ENCODE measurements at regions not wholly inside any gene's neighbourhood (a gene's known extent, or its start where the extent isn't known, plus 50 kb on each side); places are given as distances from the start of the nearest gene placed in this dataset.
"Not testable (repeated sequence)": the region's sequence is repeated elsewhere in the genome, so short reads cannot be mapped to it uniquely, and the experiment has no call there.

- peaks cover 3% of the 10 kb centered on the region for H3K36me3 Mint-ChIP-seq (ENCODE audit: low read depth)
- H3K4me1 Mint-ChIP-seq, result peaks cover 12% of the 10 kb centered on the region
- peaks cover 5% of the 10 kb centered on the region for H3K9me3 Mint-ChIP-seq
- no peak for DNase-seq (ENCODE audit: low read depth, low spot score)
- no peak for TF ChIP-seq CTCF (conservative IDR thresholded peaks at IDR 0.05)
- H3K4me3 Mint-ChIP-seq, result no peak overlapping the region
- no peaks in the 10 kb centered on the region for H3K27me3 Mint-ChIP-seq (ENCODE audit: low read depth)
- no peak overlapping the region for H3K27ac Mint-ChIP-seq (ENCODE audit: unreplicated experiment)
Observed at GRCh38 chr16:48030926-48031325, 124.9 kb downstream of the ABCC12 start.

- no peak for TF ChIP-seq CTCF (conservative IDR thresholded peaks at IDR 0.05)
Observed at GRCh38 chr16:48029768-48030167, 126.0 kb downstream of the ABCC12 start.

GRCh38 chr16:48025359-48025758 lies 130.4 kb downstream of the ABCC12 start:
- Mint-ChIP-seq H3K27me3 (ENCODE audit: low read depth) (no peaks in the 10 kb centered on the region), H3K4me3 (no peak overlapping the region), H3K27ac (ENCODE audit: unreplicated experiment) (no peak overlapping the region), H3K9me3 (peaks cover 3% of the 10 kb centered on the region), H3K36me3 (ENCODE audit: low read depth) (peaks cover 8% of the 10 kb centered on the region), H3K4me1 (peaks cover 22% of the 10 kb centered on the region)
- no peak for DNase-seq (ENCODE audit: low read depth, low spot score)
- TF ChIP-seq CTCF (conservative IDR thresholded peaks at IDR 0.05), result no peak

More at GRCh38 chr16:48029768-48030167, 126.0 kb downstream of the ABCC12 start:
- no peak overlapping the region for H3K27ac Mint-ChIP-seq (ENCODE audit: unreplicated experiment)
- peaks cover 12% of the 10 kb centered on the region for H3K4me1 Mint-ChIP-seq
- DNase-seq (ENCODE audit: low read depth, low spot score), result no peak
- no peaks in the 10 kb centered on the region for H3K27me3 Mint-ChIP-seq (ENCODE audit: low read depth)
- no peak overlapping the region for H3K4me3 Mint-ChIP-seq
- H3K9me3 Mint-ChIP-seq, result peaks cover 5% of the 10 kb centered on the region
- peaks cover 3% of the 10 kb centered on the region for H3K36me3 Mint-ChIP-seq (ENCODE audit: low read depth)

- peaks cover 8% of the 10 kb centered on the region for H3K36me3 Mint-ChIP-seq (ENCODE audit: low read depth)
- no peak overlapping the region for H3K27ac Mint-ChIP-seq (ENCODE audit: unreplicated experiment)
- peaks cover 3% of the 10 kb centered on the region for H3K9me3 Mint-ChIP-seq
- H3K4me1 Mint-ChIP-seq, result peaks cover 14% of the 10 kb centered on the region
- no peak overlapping the region for H3K4me3 Mint-ChIP-seq
- DNase-seq (ENCODE audit: low read depth, low spot score), result no peak
- no peak for TF ChIP-seq CTCF (conservative IDR thresholded peaks at IDR 0.05)
- H3K27me3 Mint-ChIP-seq (ENCODE audit: low read depth), result no peaks in the 10 kb centered on the region
Observed at GRCh38 chr16:48024042-48024441, 131.8 kb downstream of the ABCC12 start.

- no peak overlapping the region for H3K4me3 Mint-ChIP-seq
Observed at GRCh38 chr16:48022496-48022895, 133.3 kb downstream of the ABCC12 start.

GRCh38 chr16:48020617-48021016 lies 135.2 kb downstream of the ABCC12 start:
- H3K4me1 Mint-ChIP-seq, result peaks cover 10% of the 10 kb centered on the region
- H3K9me3 Mint-ChIP-seq; DNase-seq (ENCODE audit: low read depth, low spot score); H3K36me3 Mint-ChIP-seq (ENCODE audit: low read depth); H3K4me3 Mint-ChIP-seq; H3K27ac Mint-ChIP-seq (ENCODE audit: unreplicated experiment); H3K27me3 Mint-ChIP-seq (ENCODE audit: low read depth): not testable (repeated sequence)

More at GRCh38 chr16:48022496-48022895, 133.3 kb downstream of the ABCC12 start:
- Mint-ChIP-seq H3K9me3 (peaks cover 3% of the 10 kb centered on the region), H3K27me3 (ENCODE audit: low read depth) (no peaks in the 10 kb centered on the region), H3K4me1 (peaks cover 14% of the 10 kb centered on the region), H3K36me3 (ENCODE audit: low read depth) (peaks cover 8% of the 10 kb centered on the region), H3K27ac (ENCODE audit: unreplicated experiment) (no peak overlapping the region)
- TF ChIP-seq CTCF (conservative IDR thresholded peaks at IDR 0.05), result no peak
- no peak for DNase-seq (ENCODE audit: low read depth, low spot score)

All from neural crest cell (in vitro differentiated cells).